HEK293T (cell line): ENCODE measurements at regions not wholly inside any gene's neighbourhood (a gene's known extent, or its start where the extent isn't known, plus 50 kb on each side); places are given as distances from the start of the nearest gene placed in this dataset.

Source experiments
- BHLHE40 ChIP-seq: fragments of 450-650 bp; IDR thresholded peaks from 2 replicates; pipeline ENCODE4 v1.6.1; 2016; ENCODE audit warnings: mild to moderate bottlenecking, moderate library complexity, borderline replicate concordance
- ELF4 ChIP-seq: fragments of 450-650 bp; IDR thresholded peaks from 2 replicates; pipeline ENCODE4 v1.6.1; 2017; ENCODE audit warnings: antibody characterized with exemption
- FOXA1 ChIP-seq: fragments of 450-650 bp; IDR thresholded peaks from 2 replicates; pipeline ENCODE4 v1.6.1; 2016; ENCODE audit warnings: mild to moderate bottlenecking
- FOXK2 ChIP-seq: fragments of 450-650 bp; IDR thresholded peaks from 2 replicates; pipeline ENCODE4 v1.6.1; 2016; ENCODE audit warnings: mild to moderate bottlenecking
- FOXM1 ChIP-seq: fragments of 450-650 bp; IDR thresholded peaks from 2 replicates; pipeline ENCODE4 v1.6.1; 2017; ENCODE audit warnings: mild to moderate bottlenecking, borderline replicate concordance
- L3MBTL2 ChIP-seq: fragments of 450-650 bp; conservative IDR thresholded peaks from 2 replicates; pipeline ENCODE4 v1.6.1; 2016; ENCODE audit warnings: mild to moderate bottlenecking
- PKNOX1 ChIP-seq: fragments of 450-650 bp; IDR thresholded peaks from 2 replicates; pipeline ENCODE4 v1.6.1; 2016
- SP1 ChIP-seq: fragments of 450-650 bp; IDR thresholded peaks from 2 replicates; pipeline ENCODE4 v1.6.1; 2017
- SUZ12 ChIP-seq: fragments of 450-650 bp; IDR thresholded peaks from 2 replicates; pipeline ENCODE4 v1.6.1; 2016; ENCODE audit warnings: mild to moderate bottlenecking
- TARDBP ChIP-seq: fragments of 450-650 bp; IDR thresholded peaks from 2 replicates; pipeline ENCODE4 v1.6.1; 2016
- ZNF384 ChIP-seq: fragments of 450-650 bp; IDR thresholded peaks from 2 replicates; pipeline ENCODE4 v1.6.1; 2016

GRCh38 chr3:25952133-25952532, 162.2 kb downstream of the OXSM start:
- TF ChIP-seq PKNOX1 (no peak), L3MBTL2 (no peak), ZNF384 (no peak), SP1 (no peak), BHLHE40 (no peak), FOXK2 (no peak), FOXM1 (no peak), ELF4 (no peak), FOXA1 (no peak), SUZ12 (no peak), TARDBP (no peak)
